Thyroid gland (tissue), 4 donors: ENCODE measurements at regions not wholly inside any gene's neighbourhood (a gene's known extent, or its start where the extent isn't known, plus 50 kb on each side); places are given as distances from the start of the nearest gene placed in this dataset.

Experiments used
- DNase-seq, 2 donors: peaks; one replicate each; pipeline ENCODE4 v3.0.0-alpha.2; 2019
- H3K27ac ChIP-seq, 3 donors: fragments of 200-600 bp; sonication (generic); 1 replicate in 2 of 3; 2 replicates in 1 of 3; pipeline ENCODE4 v1.5.1; 2016 to 2019; ENCODE audit warnings: mild to moderate bottlenecking in 1 of 3, moderate library complexity in 1 of 3
- H3K27me3 ChIP-seq: fragments of 200-600 bp; sonication (generic); one replicate; pipeline ENCODE4 v1.5.1; 2019
- H3K36me3 ChIP-seq, 2 donors: fragments of 200-600 bp; sonication (generic); one replicate each; pipeline ENCODE4 v1.5.1; 2016 to 2019
- H3K4me1 ChIP-seq, 2 donors: fragments of 200-600 bp; sonication (generic); one replicate each; pipeline ENCODE4 v1.5.1; 2017 to 2019
- H3K4me3 ChIP-seq, 3 donors: fragments of 200-600 bp; sonication (generic); replicated peaks in 1 of 3; 1 replicate in 2 of 3; 2 replicates in 1 of 3; pipeline ENCODE4 v1.5.1; 2016; ENCODE audit warnings: mild to moderate bottlenecking in 1 of 3
- H3K9me3 ChIP-seq: fragments of 200-600 bp; sonication (generic); one replicate; pipeline ENCODE4 v1.5.1; 2017
- CTCF ChIP-seq, 6 experiments: fragments of 200-600 bp in 3 of 6; fragments of 450-650 bp in 3 of 6; sonication (generic) in 3 of 6; IDR thresholded peaks; one replicate each; pipeline ENCODE4 v1.5.1; 2016 to 2019; ENCODE audit warnings: antibody characterized with exemption in 6 of 6, mild to moderate bottlenecking in 2 of 6, inconsistent platforms in 1 of 6, moderate library complexity in 1 of 6
- POLR2A ChIP-seq, 2 donors: fragments of 450-650 bp; IDR thresholded peaks; one replicate each; pipeline ENCODE4 v1.6.1; 2017; ENCODE audit warnings: antibody characterized with exemption in 2 of 2, mild to moderate bottlenecking in 2 of 2, moderate library complexity in 1 of 2
- WGBS, 2 donors: methylation state at CpG; one replicate each; pipeline ENCODE4 v1.1.5; 2017; 5-methylcytosine and 5-hydroxymethylcytosine counted together
- intact Hi-C: fragments of 100-400 bp; cut with DNase I; formaldehyde crosslinking; loops from one replicate; pipeline ENCODE4 v1.15.1; 2023

- 65 to 67% methylated on average over 4 of the region's 4 CpGs for WGBS, 2 donors
- Histone ChIP-seq H3K27me3 (no peaks in the 10 kb centered on the region), H3K27ac (no peak overlapping the region), H3K9me3 (no peaks in the 10 kb centered on the region), H3K4me1 (no peaks in the 10 kb centered on the region), H3K36me3 (no peaks in the 10 kb centered on the region), H3K4me3 (no peak overlapping the region)
- DNase-seq = no peak
- intact Hi-C loops = no loop called here
- TF ChIP-seq POLR2A (IDR thresholded peaks at IDR 0.05) = no peak
Observed at GRCh38 chr10:20634839-20635238, 262.3 kb downstream of the NEBL start.

- 89 to 93% methylated on average over 4 of the region's 4 CpGs for WGBS, 2 donors
- no peak overlapping the region for H3K27ac ChIP-seq
- TF ChIP-seq CTCF (IDR thresholded peaks at IDR 0.05) (no peak), POLR2A (IDR thresholded peaks at IDR 0.05) (no peak)
Observed at GRCh38 chr10:20633714-20634113, 263.4 kb downstream of the NEBL start.

GRCh38 chr10:20632696-20633095 lies 264.4 kb downstream of the NEBL start:
- Histone ChIP-seq H3K4me3 (no peak overlapping the region), H3K27ac (no peak overlapping the region), H3K4me1 (no peaks in the 10 kb centered on the region), H3K27me3 (no peaks in the 10 kb centered on the region), H3K9me3 (no peaks in the 10 kb centered on the region), H3K36me3 (no peaks in the 10 kb centered on the region)
- intact Hi-C loops = no loop called here
- DNase-seq = no peak
- TF ChIP-seq POLR2A (IDR thresholded peaks at IDR 0.05) = no peak
- TF ChIP-seq CTCF (IDR thresholded peaks at IDR 0.05) = no peak
- WGBS, 2 donors = 78 to 85% methylated on average over 2 of the region's 2 CpGs

More at GRCh38 chr10:20633714-20634113, 263.4 kb downstream of the NEBL start:
- H3K36me3 ChIP-seq = no peaks in the 10 kb centered on the region
- intact Hi-C loops = no loop called here
- no peaks in the 10 kb centered on the region for H3K9me3 ChIP-seq
- no peak overlapping the region for H3K4me3 ChIP-seq
- no peaks in the 10 kb centered on the region for H3K4me1 ChIP-seq
- no peaks in the 10 kb centered on the region for H3K27me3 ChIP-seq
- no peak for DNase-seq

- H3K27me3 ChIP-seq = no peaks in the 10 kb centered on the region
- no peak overlapping the region for H3K4me3 ChIP-seq
- WGBS, 2 donors = 95 to 100% methylated on average over 1 of the region's 1 CpG
- DNase-seq = no peak
- intact Hi-C loops = no loop called here
- no peaks in the 10 kb centered on the region for H3K4me1 ChIP-seq
- no peaks in the 10 kb centered on the region for H3K9me3 ChIP-seq
- H3K27ac ChIP-seq = no peak overlapping the region
- no peaks in the 10 kb centered on the region for H3K36me3 ChIP-seq
- TF ChIP-seq CTCF (IDR thresholded peaks at IDR 0.05) (no peak), POLR2A (IDR thresholded peaks at IDR 0.05) (no peak)
Observed at GRCh38 chr10:20631229-20631628, 265.9 kb downstream of the NEBL start.

GRCh38 chr10:20630092-20630643 lies 266.9 kb downstream of the NEBL start:
- no peak overlapping the region for H3K4me3 ChIP-seq
- 94 to 96% methylated on average over 1 of the region's 1 CpG for WGBS, 2 donors
- H3K36me3 ChIP-seq = no peaks in the 10 kb centered on the region
- no peaks in the 10 kb centered on the region for H3K4me1 ChIP-seq
- DNase-seq = no peak
- intact Hi-C loops = no loop called here
- no peak overlapping the region for H3K27ac ChIP-seq
- H3K27me3 ChIP-seq = no peaks in the 10 kb centered on the region
- TF ChIP-seq CTCF (IDR thresholded peaks at IDR 0.05) (no peak), POLR2A (IDR thresholded peaks at IDR 0.05) (no peak)
- no peaks in the 10 kb centered on the region for H3K9me3 ChIP-seq
